GM12801 (cell line): ENCODE measurements at regions not wholly inside any gene's neighbourhood (a gene's known extent, or its start where the extent isn't known, plus 50 kb on each side); places are given as distances from the start of the nearest gene placed in this dataset.

Source experiments
- CTCF ChIP-seq: IDR thresholded peaks from one replicate; pipeline ENCODE4 v1.5.1; 2011; ENCODE audit warnings: control low read depth; ENCODE audit not compliant: insufficient read length; ENCODE audit errors: extremely low read depth

- no peak for TF ChIP-seq CTCF
These were observed 629.2 kb downstream of the OTOL1 start for GRCh38 chr3:162125790-162126189.

- no peak for TF ChIP-seq CTCF
These were observed 634.0 kb downstream of the OTOL1 start for GRCh38 chr3:162130582-162130981.

GRCh38 chr3:162132981-162133380, 636.4 kb downstream of the OTOL1 start:
- TF ChIP-seq CTCF = no peak

GRCh38 chr3:162134571-162134970, 638.0 kb downstream of the OTOL1 start:
- no peak for TF ChIP-seq CTCF

GRCh38 chr3:162136136-162136535, 639.5 kb downstream of the OTOL1 start:
- TF ChIP-seq CTCF = no peak

GRCh38 chr3:162138509-162138908, 641.9 kb downstream of the OTOL1 start:
- TF ChIP-seq CTCF = no peak

GRCh38 chr3:162139841-162140240, 643.2 kb downstream of the OTOL1 start:
- no peak for TF ChIP-seq CTCF

GRCh38 chr3:162141272-162141791, 644.7 kb downstream of the OTOL1 start:
- no peak for TF ChIP-seq CTCF
